ENCODE measurements at regions not wholly inside any gene's neighbourhood (a gene's known extent, or its start where the extent isn't known, plus 50 kb on each side); places are given as distances from the start of the nearest gene placed in this dataset.

DNA sequence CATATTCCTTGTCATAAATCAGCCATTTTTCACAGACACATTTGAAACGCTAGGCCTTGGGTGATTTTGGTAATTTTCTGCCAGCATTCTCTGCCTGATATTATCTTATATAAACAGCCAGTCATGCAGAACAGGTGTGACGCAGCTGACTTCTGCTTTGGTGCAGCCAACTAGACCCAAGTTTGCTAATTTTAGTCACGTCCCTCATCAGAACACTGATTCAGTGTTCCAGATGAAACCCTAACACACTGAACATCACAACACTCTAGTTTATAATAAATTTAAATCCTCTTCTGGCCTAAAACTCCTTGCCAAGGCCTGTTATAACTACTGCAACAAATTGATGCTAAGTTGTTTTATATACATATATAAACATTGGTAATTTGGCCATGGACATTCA is 386.1 kb downstream of the SEC23A start:
- TF ChIP-seq, protein P1, sequence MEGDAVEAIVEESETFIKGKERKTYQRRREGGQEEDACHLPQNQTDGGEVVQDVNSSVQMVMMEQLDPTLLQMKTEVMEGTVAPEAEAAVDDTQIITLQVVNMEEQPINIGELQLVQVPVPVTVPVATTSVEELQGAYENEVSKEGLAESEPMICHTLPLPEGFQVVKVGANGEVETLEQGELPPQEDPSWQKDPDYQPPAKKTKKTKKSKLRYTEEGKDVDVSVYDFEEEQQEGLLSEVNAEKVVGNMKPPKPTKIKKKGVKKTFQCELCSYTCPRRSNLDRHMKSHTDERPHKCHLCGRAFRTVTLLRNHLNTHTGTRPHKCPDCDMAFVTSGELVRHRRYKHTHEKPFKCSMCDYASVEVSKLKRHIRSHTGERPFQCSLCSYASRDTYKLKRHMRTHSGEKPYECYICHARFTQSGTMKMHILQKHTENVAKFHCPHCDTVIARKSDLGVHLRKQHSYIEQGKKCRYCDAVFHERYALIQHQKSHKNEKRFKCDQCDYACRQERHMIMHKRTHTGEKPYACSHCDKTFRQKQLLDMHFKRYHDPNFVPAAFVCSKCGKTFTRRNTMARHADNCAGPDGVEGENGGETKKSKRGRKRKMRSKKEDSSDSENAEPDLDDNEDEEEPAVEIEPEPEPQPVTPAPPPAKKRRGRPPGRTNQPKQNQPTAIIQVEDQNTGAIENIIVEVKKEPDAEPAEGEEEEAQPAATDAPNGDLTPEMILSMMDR (IDR thresholded peaks at IDR 0.05): no peak
- H3K4me3 ChIP-seq: no peak overlapping the region
- no peaks in the 10 kb centered on the region for H3K36me3 ChIP-seq
- intact Hi-C loops (cut with DNase I): no loop called here
- H3K27me3 ChIP-seq (ENCODE audit: low read depth): no peaks in the 10 kb centered on the region
- no peak for ATAC-seq
- no peak overlapping the region for H3K27ac ChIP-seq
- DNase-seq: no peak
- peaks cover 7% of the 10 kb centered on the region for H3K4me1 ChIP-seq
- no peaks in the 10 kb centered on the region for H3K9me3 ChIP-seq

DNA sequence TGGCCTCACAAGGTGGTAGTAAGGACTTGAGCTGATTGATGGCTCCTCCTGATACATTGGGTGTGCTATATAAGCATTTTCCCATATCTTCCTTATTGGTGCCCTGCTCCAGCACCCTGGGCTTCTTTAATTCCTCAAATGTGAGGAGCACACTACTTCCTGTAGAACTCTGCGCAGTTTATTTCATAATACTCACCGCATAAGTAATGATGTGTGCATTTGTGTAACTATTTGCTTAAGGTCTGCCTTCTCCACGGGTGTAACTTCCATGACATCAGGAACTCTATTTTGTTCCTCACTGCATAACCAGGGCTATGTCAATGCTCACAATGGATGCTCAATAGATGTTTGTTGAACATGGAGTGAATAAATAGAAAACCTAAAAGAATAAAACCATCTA is 392.2 kb downstream of the SEC23A start:
- H3K36me3 ChIP-seq: no peaks in the 10 kb centered on the region
- no peaks in the 10 kb centered on the region for H3K9me3 ChIP-seq
- DNase-seq (no peak), ATAC-seq (no peak)
- no peak overlapping the region for H3K27ac ChIP-seq
- intact Hi-C loops (cut with DNase I): no loop called here
- TF ChIP-seq, protein P1 (IDR thresholded peaks at IDR 0.05): no peak
- H3K27me3 ChIP-seq (ENCODE audit: low read depth): no peaks in the 10 kb centered on the region
- no peaks in the 10 kb centered on the region for H3K4me1 ChIP-seq
- H3K4me3 ChIP-seq: no peak overlapping the region

DNA sequence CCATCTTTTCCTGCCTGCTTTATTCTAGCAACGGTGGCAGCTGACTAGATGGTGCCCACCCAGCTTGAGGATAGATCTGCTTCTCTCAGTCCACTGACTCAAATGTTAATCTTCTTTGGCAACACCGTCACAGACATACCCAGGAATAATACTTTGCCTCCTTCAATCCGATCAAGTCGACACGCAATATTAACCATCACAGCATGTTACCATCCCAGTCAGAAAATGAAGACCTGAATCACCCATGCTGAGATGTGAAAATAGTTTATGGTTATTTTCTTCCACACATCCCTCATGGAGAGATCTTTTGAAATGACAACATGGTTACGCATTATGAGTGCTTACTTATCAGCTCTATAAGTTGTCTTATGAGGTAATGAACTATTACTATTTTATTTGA is 392.8 kb downstream of the SEC23A start:
- H3K36me3 ChIP-seq: no peaks in the 10 kb centered on the region
- H3K27ac ChIP-seq: no peak overlapping the region
- intact Hi-C loops (cut with DNase I): no loop called here
- no peaks in the 10 kb centered on the region for H3K9me3 ChIP-seq
- TF ChIP-seq, protein P1 (IDR thresholded peaks at IDR 0.05): no peak
- ATAC-seq: no peak
- no peaks in the 10 kb centered on the region for H3K4me1 ChIP-seq
- no peak for DNase-seq
- H3K4me3 ChIP-seq: no peak overlapping the region
- H3K27me3 ChIP-seq (ENCODE audit: low read depth): no peaks in the 10 kb centered on the region

DNA sequence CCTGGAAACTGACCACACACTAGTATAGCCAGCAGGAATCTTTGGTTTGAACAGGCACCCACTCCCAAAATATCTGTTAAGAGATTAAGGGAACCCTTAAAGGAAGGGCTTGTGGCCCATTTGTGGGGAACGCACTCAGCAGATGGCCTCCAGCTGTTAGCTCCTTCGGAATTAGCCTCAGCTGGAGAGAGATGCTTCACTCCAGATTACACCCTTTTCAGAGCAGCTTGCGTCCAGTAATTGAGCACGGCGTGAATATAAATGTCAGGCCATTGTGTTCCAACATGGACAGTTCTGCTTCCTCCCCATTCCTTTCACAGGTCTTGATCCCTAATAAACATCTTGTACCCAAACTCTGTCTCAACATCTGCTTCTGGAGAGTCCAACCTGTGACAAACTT is 397.8 kb downstream of the SEC23A start:
- Histone ChIP-seq H3K27me3 (ENCODE audit: low read depth) (no peaks in the 10 kb centered on the region), H3K36me3 (no peaks in the 10 kb centered on the region), H3K9me3 (no peaks in the 10 kb centered on the region), H3K27ac (no peak overlapping the region), H3K4me1 (no peaks in the 10 kb centered on the region), H3K4me3 (no peak overlapping the region)
- intact Hi-C loops (cut with DNase I): no loop called here
- ATAC-seq (no peak), DNase-seq (no peak)
- TF ChIP-seq, protein P1 (IDR thresholded peaks at IDR 0.05): no peak

DNA sequence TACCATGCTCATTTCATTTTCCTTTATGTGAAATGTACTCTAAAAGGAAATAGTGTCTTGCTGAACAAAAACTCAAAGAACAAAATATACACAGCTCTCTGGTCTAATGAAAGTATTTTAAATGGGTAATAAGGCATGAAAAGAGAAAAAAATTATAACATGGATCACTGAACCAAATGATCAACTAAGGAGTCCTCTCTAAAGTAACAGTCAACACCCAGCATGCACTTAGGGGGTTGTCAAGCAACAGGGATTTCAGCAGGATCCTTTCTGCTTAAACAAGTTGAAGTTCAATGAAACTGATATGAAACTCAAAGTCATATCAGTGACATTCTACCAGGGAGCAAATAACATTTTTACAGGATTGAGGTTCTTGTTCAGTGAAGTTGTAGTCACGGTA is 398.8 kb downstream of the SEC23A start:
- no peak for DNase-seq
- Histone ChIP-seq H3K9me3 (no peaks in the 10 kb centered on the region), H3K27ac (no peak overlapping the region), H3K4me1 (no peaks in the 10 kb centered on the region), H3K4me3 (no peak overlapping the region), H3K27me3 (ENCODE audit: low read depth) (no peaks in the 10 kb centered on the region), H3K36me3 (no peaks in the 10 kb centered on the region)
- intact Hi-C loops (cut with DNase I): no loop called here
- ATAC-seq: no peak
- TF ChIP-seq, protein P1 (IDR thresholded peaks at IDR 0.05): no peak

DNA sequence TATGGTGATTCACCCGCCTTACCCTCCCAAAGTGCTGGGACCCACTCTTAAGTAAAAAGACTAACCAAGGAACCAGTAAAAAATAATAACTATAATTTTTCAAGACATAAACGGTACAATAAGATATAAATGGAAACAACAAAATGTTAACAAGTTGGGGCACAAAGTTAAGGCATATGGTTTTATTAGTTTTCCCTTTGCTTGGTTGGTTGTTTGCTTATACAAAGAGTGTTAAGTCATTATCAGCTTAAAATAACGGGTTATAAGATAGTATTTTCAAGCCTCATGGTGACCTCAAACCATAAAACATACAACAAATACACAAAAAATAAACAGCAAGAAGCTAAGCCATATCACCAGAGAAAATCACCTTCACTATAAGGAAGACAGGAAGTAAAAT is 406.1 kb downstream of the SEC23A start:
- no peaks in the 10 kb centered on the region for H3K4me1 ChIP-seq
- H3K36me3 ChIP-seq: no peaks in the 10 kb centered on the region
- no peaks in the 10 kb centered on the region for H3K27me3 ChIP-seq (ENCODE audit: low read depth)
- H3K27ac ChIP-seq: no peak overlapping the region
- peaks cover 3% of the 10 kb centered on the region for H3K9me3 ChIP-seq
- no peak overlapping the region for H3K4me3 ChIP-seq
- DNase-seq (no peak), ATAC-seq (no peak)
- TF ChIP-seq, protein P1 (IDR thresholded peaks at IDR 0.05): no peak
- intact Hi-C loops (cut with DNase I): no loop called here
